ENCODE measurements at regions not wholly inside any gene's neighbourhood (a gene's known extent, or its start where the extent isn't known, plus 50 kb on each side); places are given as distances from the start of the nearest gene placed in this dataset.

- H3K4me3 ChIP-seq (ENCODE audit: low read depth, low read length), result no peak overlapping the region
- no peak for TF ChIP-seq CTCF (IDR thresholded peaks at IDR 0.05; ENCODE audit: insufficient read depth, low read depth, low read length, missing control alignments)
- DNase-seq (ENCODE audit: low read depth), result no peak
These were observed 173.2 kb upstream of the ELL2 start for GRCh38 chr5:96134886-96135285.

GRCh38 chr5:96133341-96134079, 171.9 kb upstream of the ELL2 start:
- DNase-seq (ENCODE audit: low read depth), result no peak
- TF ChIP-seq CTCF (IDR thresholded peaks at IDR 0.05; ENCODE audit: insufficient read depth, low read depth, low read length, missing control alignments), result no peak
- no peak overlapping the region for H3K4me3 ChIP-seq (ENCODE audit: low read depth, low read length)

- DNase-seq (ENCODE audit: low read depth), result no peak
- H3K4me3 ChIP-seq (ENCODE audit: low read depth, low read length), result no peak overlapping the region
- TF ChIP-seq CTCF (IDR thresholded peaks at IDR 0.05; ENCODE audit: insufficient read depth, low read depth, low read length, missing control alignments), result no peak
These were observed 167.6 kb upstream of the ELL2 start for GRCh38 chr5:96129276-96129675.

GRCh38 chr5:96128204-96128864, 166.7 kb upstream of the ELL2 start:
- no peak overlapping the region for H3K4me3 ChIP-seq (ENCODE audit: low read depth, low read length)
- DNase-seq (ENCODE audit: low read depth), result no peak
- TF ChIP-seq CTCF (IDR thresholded peaks at IDR 0.05; ENCODE audit: insufficient read depth, low read depth, low read length, missing control alignments), result no peak

GRCh38 chr5:96127538-96127937, 165.9 kb upstream of the ELL2 start:
- no peak overlapping the region for H3K4me3 ChIP-seq (ENCODE audit: low read depth, low read length)
- TF ChIP-seq CTCF (IDR thresholded peaks at IDR 0.05; ENCODE audit: insufficient read depth, low read depth, low read length, missing control alignments), result no peak
- no peak for DNase-seq (ENCODE audit: low read depth)

- TF ChIP-seq CTCF (IDR thresholded peaks at IDR 0.05; ENCODE audit: insufficient read depth, low read depth, low read length, missing control alignments), result no peak
- no peak for DNase-seq (ENCODE audit: low read depth)
- H3K4me3 ChIP-seq (ENCODE audit: low read depth, low read length), result no peak overlapping the region
These were observed 163.7 kb upstream of the ELL2 start for GRCh38 chr5:96125231-96125891.
